Hematopoietic multipotent progenitor cell (in vitro differentiated cells): ENCODE measurements at regions not wholly inside any gene's neighbourhood (a gene's known extent, or its start where the extent isn't known, plus 50 kb on each side); places are given as distances from the start of the nearest gene placed in this dataset.
"Not testable (repeated sequence)": the region's sequence is repeated elsewhere in the genome, so short reads cannot be mapped to it uniquely, and the experiment has no call there.

ENCODE experiments used
- DNase-seq, 3 donors: peaks; one replicate each; pipeline ENCODE4 v3.0.0-alpha.2; 2011 to 2015; ENCODE audit warnings: low read depth in 2 of 3, low spot score in 2 of 3

- no peak for DNase-seq
Measured at GRCh38 chr2:184041777-184042176, 556.6 kb upstream of the ZNF804A start.

GRCh38 chr2:184047536-184047935 is 550.8 kb upstream of the ZNF804A start:
- DNase-seq = no peak

GRCh38 chr2:184049566-184049965 is 548.8 kb upstream of the ZNF804A start:
- DNase-seq = no peak

- DNase-seq = no peak
Measured at GRCh38 chr2:184053326-184053725, 545.0 kb upstream of the ZNF804A start.

- DNase-seq = not testable (repeated sequence)
Measured at GRCh38 chr2:184054419-184054818, 543.9 kb upstream of the ZNF804A start.

- DNase-seq = no peak
Measured at GRCh38 chr2:184057910-184058309, 540.4 kb upstream of the ZNF804A start.

- not testable (repeated sequence) for DNase-seq
Measured at GRCh38 chr2:184060268-184060667, 538.1 kb upstream of the ZNF804A start.

GRCh38 chr2:184067502-184067901 is 530.8 kb upstream of the ZNF804A start:
- no peak for DNase-seq

GRCh38 chr2:184072470-184072869 is 525.9 kb upstream of the ZNF804A start:
- no peak for DNase-seq

- no peak for DNase-seq
Measured at GRCh38 chr2:184078496-184078895, 519.8 kb upstream of the ZNF804A start.

- DNase-seq = no peak
Measured at GRCh38 chr2:184091456-184091855, 506.9 kb upstream of the ZNF804A start.

GRCh38 chr2:184113696-184114403 is 484.5 kb upstream of the ZNF804A start:
- no peak for DNase-seq

GRCh38 chr2:184114439-184114838 is 483.9 kb upstream of the ZNF804A start:
- DNase-seq = no peak

- DNase-seq = no peak
Measured at GRCh38 chr2:184119989-184120800, 478.1 kb upstream of the ZNF804A start.

- no peak for DNase-seq
Measured at GRCh38 chr2:184125867-184126266, 472.5 kb upstream of the ZNF804A start.

- DNase-seq = no peak
Measured at GRCh38 chr2:184129073-184129472, 469.3 kb upstream of the ZNF804A start.

GRCh38 chr2:184137955-184138354 is 460.4 kb upstream of the ZNF804A start:
- DNase-seq = no peak

- no peak for DNase-seq
Measured at GRCh38 chr2:184141866-184142265, 456.5 kb upstream of the ZNF804A start.

GRCh38 chr2:184154438-184154837 is 443.9 kb upstream of the ZNF804A start:
- DNase-seq = no peak

GRCh38 chr2:184155791-184156190 is 442.5 kb upstream of the ZNF804A start:
- no peak for DNase-seq

- no peak for DNase-seq
Measured at GRCh38 chr2:184157141-184157540, 441.2 kb upstream of the ZNF804A start.

- no peak for DNase-seq
Measured at GRCh38 chr2:184162426-184162825, 435.9 kb upstream of the ZNF804A start.
